H1 (cell line): ENCODE measurements at regions not wholly inside any gene's neighbourhood (a gene's known extent, or its start where the extent isn't known, plus 50 kb on each side); places are given as distances from the start of the nearest gene placed in this dataset.

Experiments
- BRCA1 ChIP-seq: IDR thresholded peaks from 2 replicates; pipeline ENCODE4 v1.6.1; 2012; ENCODE audit warnings: low read depth, low read length, improper control_type of control experiment
- JUND ChIP-seq: IDR thresholded peaks from 2 replicates; pipeline ENCODE4 v1.6.1; 2011; ENCODE audit warnings: mild to moderate bottlenecking, improper control_type of control experiment, low read length
- POLR2A ChIP-seq, 2 experiments: IDR thresholded peaks; 1 replicate in 1 of 2; 2 replicates in 1 of 2; pipeline ENCODE4 v1.6.1; 2011; ENCODE audit warnings: low read depth in 2 of 2, low read length in 2 of 2, mild to moderate bottlenecking in 2 of 2; ENCODE audit errors: control extremely low read depth in 1 of 2
- RAD21 ChIP-seq, 2 experiments: IDR thresholded peaks in 1 of 2; conservative IDR thresholded peaks in 1 of 2; 2 replicates each; pipeline ENCODE4 v1.6.1; 2011; ENCODE audit warnings: low read depth in 2 of 2, low read length in 2 of 2, improper control_type of control experiment in 1 of 2, inconsistent platforms in 1 of 2, mild to moderate bottlenecking in 1 of 2, moderate library complexity in 1 of 2
- SRF ChIP-seq: IDR thresholded peaks from 2 replicates; pipeline ENCODE4 v1.6.1; 2011; ENCODE audit warnings: mild to moderate bottlenecking, low read depth, low read length, moderate library complexity
- YY1 ChIP-seq: IDR thresholded peaks from 2 replicates; pipeline ENCODE4 v1.6.1; 2011; ENCODE audit warnings: low read depth, mild to moderate bottlenecking, low read length
- TF ChIP-seq, protein P1 (sequence below), 3 experiments: IDR thresholded peaks; 1 replicate in 2 of 3; 2 replicates in 1 of 3; pipeline versions ENCODE4 v1.5.1 to v1.6.1; 2011; ENCODE audit warnings: low read length in 3 of 3, mild to moderate bottlenecking in 3 of 3, inconsistent platforms in 2 of 3, low read depth in 1 of 3, moderate library complexity in 1 of 3; ENCODE audit not compliant: insufficient read depth in 1 of 3; ENCODE audit errors: control extremely low read depth in 1 of 3
- TF ChIP-seq, protein P2 (sequence below): IDR thresholded peaks from 2 replicates; pipeline ENCODE4 v1.6.1; 2012; ENCODE audit warnings: inconsistent platforms

DNA sequence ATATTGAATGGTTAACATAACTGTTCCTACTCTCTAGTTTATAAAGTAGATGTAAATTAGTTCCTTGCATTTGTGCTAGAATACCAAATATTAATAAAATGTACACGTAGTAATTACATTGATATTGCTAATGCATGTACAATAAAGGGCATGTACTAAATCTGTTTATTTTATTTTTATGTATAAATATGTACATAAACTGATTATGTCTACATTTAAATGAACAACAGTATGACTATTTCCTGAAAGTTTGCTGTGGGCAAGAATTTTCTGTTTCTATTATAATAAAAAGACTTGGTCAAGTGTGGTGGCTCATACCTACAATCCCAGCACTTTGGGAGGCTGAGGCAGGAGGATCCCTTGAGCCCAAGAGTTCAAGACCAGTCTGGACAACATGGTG is 257.2 kb upstream of the FOXN3 start:
- no peak for TF ChIP-seq JUND
- TF ChIP-seq POLR2A (IDR thresholded peaks at IDR 0.05; ENCODE audit: control extremely low read depth in 1 of 2, low read depth in 2 of 2, low read length in 2 of 2), result no peak
- no peak for TF ChIP-seq YY1
- TF ChIP-seq, protein P1, sequence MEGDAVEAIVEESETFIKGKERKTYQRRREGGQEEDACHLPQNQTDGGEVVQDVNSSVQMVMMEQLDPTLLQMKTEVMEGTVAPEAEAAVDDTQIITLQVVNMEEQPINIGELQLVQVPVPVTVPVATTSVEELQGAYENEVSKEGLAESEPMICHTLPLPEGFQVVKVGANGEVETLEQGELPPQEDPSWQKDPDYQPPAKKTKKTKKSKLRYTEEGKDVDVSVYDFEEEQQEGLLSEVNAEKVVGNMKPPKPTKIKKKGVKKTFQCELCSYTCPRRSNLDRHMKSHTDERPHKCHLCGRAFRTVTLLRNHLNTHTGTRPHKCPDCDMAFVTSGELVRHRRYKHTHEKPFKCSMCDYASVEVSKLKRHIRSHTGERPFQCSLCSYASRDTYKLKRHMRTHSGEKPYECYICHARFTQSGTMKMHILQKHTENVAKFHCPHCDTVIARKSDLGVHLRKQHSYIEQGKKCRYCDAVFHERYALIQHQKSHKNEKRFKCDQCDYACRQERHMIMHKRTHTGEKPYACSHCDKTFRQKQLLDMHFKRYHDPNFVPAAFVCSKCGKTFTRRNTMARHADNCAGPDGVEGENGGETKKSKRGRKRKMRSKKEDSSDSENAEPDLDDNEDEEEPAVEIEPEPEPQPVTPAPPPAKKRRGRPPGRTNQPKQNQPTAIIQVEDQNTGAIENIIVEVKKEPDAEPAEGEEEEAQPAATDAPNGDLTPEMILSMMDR (IDR thresholded peaks at IDR 0.05; ENCODE audit: control extremely low read depth in 1 of 3, insufficient read depth in 1 of 3, low read depth in 1 of 3, low read length in 3 of 3), result no peak
- no peak for TF ChIP-seq RAD21 (IDR thresholded peaks at IDR 0.05 in 1 of 2, conservative IDR thresholded peaks at IDR 0.05 in 1 of 2; ENCODE audit: low read depth in 2 of 2, low read length in 2 of 2)
- TF ChIP-seq BRCA1, result no peak
- TF ChIP-seq, protein P2, sequence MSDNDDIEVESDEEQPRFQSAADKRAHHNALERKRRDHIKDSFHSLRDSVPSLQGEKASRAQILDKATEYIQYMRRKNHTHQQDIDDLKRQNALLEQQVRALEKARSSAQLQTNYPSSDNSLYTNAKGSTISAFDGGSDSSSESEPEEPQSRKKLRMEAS, result no peak
- TF ChIP-seq SRF, result no peak
